IMR-90 (cell line): ENCODE measurements at regions not wholly inside any gene's neighbourhood (a gene's known extent, or its start where the extent isn't known, plus 50 kb on each side); places are given as distances from the start of the nearest gene placed in this dataset.

Experiments used
- ATAC-seq: fragments of 200-7000 bp; cut with Tn5 transposase; 2 replicates; pipeline ENCODE4 v1.9.1; 2020; ENCODE audit warnings: low read depth, mild to moderate bottlenecking, moderate library complexity
- BruUV-seq: library from RNA; stranded (reverse); fragments of 400-500 nt; replicated peaks from 2 replicates; lab custom pipeline; 2021; lab: Mats Ljungman, UMichigan
- CTCF ChIA-PET: fragments of 300-600 bp; formaldehyde crosslinking; extraction: SDS; loops from one replicate; lab custom pipeline; 2021; ENCODE audit warnings: antibody characterized with exemption; lab: Yijun Ruan, JAX
- POLR2A ChIA-PET: fragments of 300-600 bp; sonication (Branson Sonifier 250); formaldehyde crosslinking; loops from one replicate; lab custom pipeline; 2022; ENCODE audit warnings: antibody characterized with exemption; ENCODE audit not compliant: unreplicated experiment; lab: Charles Lee
- DNase-seq: peaks from one replicate; pipeline ENCODE4 v3.0.0; 2013
- H2AFZ ChIP-seq: replicated peaks from 2 replicates; pipeline ENCODE3; 2013; ENCODE audit warnings: low read length, mild to moderate bottlenecking; ENCODE audit not compliant: poor library complexity
- H2AK5ac ChIP-seq: 2 replicates; pipeline ENCODE4 v1.6.1; 2013; ENCODE audit warnings: low read depth, low read length, inconsistent platforms
- H2AK9ac ChIP-seq: replicated peaks from 2 replicates; pipeline ENCODE3; 2013; ENCODE audit warnings: mild to moderate bottlenecking, low read depth, low read length, moderate library complexity; ENCODE audit not compliant: poor library complexity
- H2BK120ac ChIP-seq: 2 replicates; pipeline ENCODE4 v1.6.1; 2013; ENCODE audit warnings: low read depth, low read length, inconsistent platforms
- H2BK15ac ChIP-seq: 3 replicates; pipeline ENCODE4 v1.6.1; 2013; ENCODE audit warnings: low read depth, low read length, inconsistent platforms
- H2BK20ac ChIP-seq: 2 replicates; pipeline ENCODE4 v1.6.1; 2013; ENCODE audit warnings: low read depth, mild to moderate bottlenecking, inconsistent platforms, low read length, moderate library complexity
- H2BK5ac ChIP-seq: 2 replicates; pipeline ENCODE4 v1.6.1; 2013; ENCODE audit warnings: mild to moderate bottlenecking, low read depth, low read length, inconsistent platforms; ENCODE audit not compliant: poor library complexity, severe bottlenecking
- H3K14ac ChIP-seq: replicated peaks from 2 replicates; pipeline ENCODE4 v1.6.1; 2013; ENCODE audit warnings: low read depth, low read length, inconsistent platforms
- H3K18ac ChIP-seq: 2 replicates; pipeline ENCODE4 v1.6.1; 2013; ENCODE audit warnings: low read depth, low read length, control low read depth
- H3K23ac ChIP-seq: 2 replicates; pipeline ENCODE4 v1.6.1; 2013; ENCODE audit warnings: low read depth, low read length, inconsistent platforms
- H3K27ac ChIP-seq: 2 replicates; pipeline ENCODE4 v1.5.1; 2013; ENCODE audit warnings: mild to moderate bottlenecking, control low read depth, low read length; ENCODE audit not compliant: insufficient read depth
- H3K27me3 ChIP-seq: 2 replicates; pipeline ENCODE4 v1.6.1; 2013; ENCODE audit warnings: low read length; ENCODE audit not compliant: control insufficient read depth, insufficient read depth
- H3K36me3 ChIP-seq: 2 replicates; pipeline ENCODE4 v1.6.1; 2013; ENCODE audit warnings: low read length, mixed read lengths; ENCODE audit not compliant: control insufficient read depth, insufficient read depth
- H3K4ac ChIP-seq: 2 replicates; pipeline ENCODE4 v1.6.1; 2013; ENCODE audit warnings: low read depth, low read length, inconsistent platforms
- H3K4me1 ChIP-seq: 2 replicates; pipeline ENCODE4 v1.6.1; 2013; ENCODE audit warnings: low read length, mixed read lengths; ENCODE audit not compliant: control insufficient read depth, insufficient read depth
- H3K4me2 ChIP-seq: 2 replicates; pipeline ENCODE4 v1.6.1; 2013; ENCODE audit warnings: low read depth, mild to moderate bottlenecking, control low read depth, low read length, moderate library complexity
- H3K4me3 ChIP-seq: 2 replicates; pipeline ENCODE4 v1.5.1; 2013; ENCODE audit warnings: low read depth, mild to moderate bottlenecking, control low read depth, low read length, moderate library complexity; ENCODE audit not compliant: insufficient read depth
- H3K56ac ChIP-seq: 2 replicates; pipeline ENCODE4 v1.6.1; 2013; ENCODE audit warnings: low read length, inconsistent platforms; ENCODE audit not compliant: insufficient read depth; ENCODE audit errors: extremely low read depth
- H3K79me1 ChIP-seq, 2 experiments: 2 replicates each; pipeline ENCODE4 v1.6.1; 2013; ENCODE audit warnings: low read length in 2 of 2, inconsistent platforms in 1 of 2, low read depth in 1 of 2
- H3K9ac ChIP-seq: 2 replicates; pipeline ENCODE4 v1.6.1; 2013; ENCODE audit warnings: low read depth, low read length, control low read depth
- H3K9me1 ChIP-seq: 2 replicates; pipeline ENCODE4 v1.6.1; 2013; ENCODE audit warnings: low read length, inconsistent platforms; ENCODE audit not compliant: insufficient read depth
- H3K9me3 ChIP-seq: 2 replicates; pipeline ENCODE4 v1.6.1; 2013; ENCODE audit warnings: low read length; ENCODE audit not compliant: control insufficient read depth, insufficient read depth
- H4K20me1 ChIP-seq: 2 replicates; pipeline ENCODE4 v1.6.1; 2013; ENCODE audit warnings: low read length, inconsistent platforms; ENCODE audit not compliant: insufficient read depth
- H4K5ac ChIP-seq: 2 replicates; pipeline ENCODE4 v1.6.1; 2013; ENCODE audit warnings: mild to moderate bottlenecking, low read depth, low read length, control low read depth
- H4K8ac ChIP-seq, 2 experiments: 2 replicates each; pipeline ENCODE4 v1.6.1; 2013; ENCODE audit warnings: low read depth in 2 of 2, low read length in 2 of 2, control low read depth in 1 of 2, inconsistent platforms in 1 of 2
- H4K91ac ChIP-seq: 2 replicates; pipeline ENCODE4 v1.6.1; 2013; ENCODE audit warnings: low read depth, low read length, inconsistent platforms; ENCODE audit not compliant: insufficient read depth
- BHLHE40 ChIP-seq: fragments of 150-350 bp; IDR thresholded peaks from 2 replicates; pipeline ENCODE4 v1.6.1; 2016; ENCODE audit warnings: mild to moderate bottlenecking, low read depth, low read length
- CEBPB ChIP-seq: IDR thresholded peaks from 2 replicates; pipeline ENCODE4 v1.6.1; 2012; ENCODE audit warnings: low read depth, low read length, improper control_type of control experiment
- CHD1 ChIP-seq: IDR thresholded peaks from 2 replicates; pipeline ENCODE4 v1.6.1; 2012; ENCODE audit warnings: low read depth, low read length, improper control_type of control experiment
- FOS ChIP-seq: fragments of 150-350 bp; IDR thresholded peaks from 2 replicates; pipeline ENCODE4 v1.6.1; 2016; ENCODE audit warnings: low read depth, low read length
- MAFK ChIP-seq: IDR thresholded peaks from 2 replicates; pipeline ENCODE4 v1.6.1; 2012; ENCODE audit warnings: low read depth, low read length, improper control_type of control experiment
- MAZ ChIP-seq: IDR thresholded peaks from 2 replicates; pipeline ENCODE4 v1.6.1; 2012; ENCODE audit warnings: low read depth, mild to moderate bottlenecking, low read length, improper control_type of control experiment, moderate library complexity, borderline replicate concordance
- MXI1 ChIP-seq: IDR thresholded peaks from 2 replicates; pipeline ENCODE4 v1.6.1; 2012; ENCODE audit warnings: low read depth, mild to moderate bottlenecking, low read length, moderate library complexity, borderline replicate concordance
- NFE2L2 ChIP-seq: fragments of 150-350 bp; IDR thresholded peaks from 2 replicates; pipeline ENCODE4 v1.6.1; 2016; ENCODE audit warnings: low read depth, mild to moderate bottlenecking, low read length
- POLR2A ChIP-seq: IDR thresholded peaks from 2 replicates; pipeline ENCODE4 v1.6.1; 2012; ENCODE audit warnings: mild to moderate bottlenecking, low read depth, low read length
- RAD21 ChIP-seq: IDR thresholded peaks from 2 replicates; pipeline ENCODE4 v1.6.1; 2012; ENCODE audit warnings: low read length, improper control_type of control experiment
- RCOR1 ChIP-seq: IDR thresholded peaks from 2 replicates; pipeline ENCODE4 v1.6.1; 2012; ENCODE audit warnings: mild to moderate bottlenecking, low read length, improper control_type of control experiment; ENCODE audit not compliant: insufficient replicate concordance
- RFX5 ChIP-seq: IDR thresholded peaks from 2 replicates; pipeline ENCODE4 v1.8.0; 2012; ENCODE audit warnings: low read depth, mild to moderate bottlenecking, low read length, moderate library complexity
- SMC3 ChIP-seq: fragments of 150-350 bp; IDR thresholded peaks from 2 replicates; pipeline ENCODE4 v1.6.1; 2016; ENCODE audit warnings: low read depth, mild to moderate bottlenecking, antibody characterized with exemption, low read length, moderate library complexity
- WGBS, 2 experiments: methylation state at CpG; one replicate each; pipeline versions ENCODE4 v1.1.5 to v1.1.7; 2013; ENCODE audit warnings: missing lambda C conversion rate in 2 of 2; ENCODE audit not compliant: insufficient read length in 1 of 2; ENCODE audit errors: extremely low coverage in 2 of 2; 5-methylcytosine and 5-hydroxymethylcytosine counted together
- dilution Hi-C: fragments of 300-500 bp; cut with HindIII; formaldehyde crosslinking; loops from one replicate; pipeline ENCODE4 v1.14.3; 2018; ENCODE audit warnings: low sequenced_read_pairs; ENCODE audit not compliant: unreplicated experiment
- in situ Hi-C: fragments of 300-500 bp; cut with MboI; formaldehyde crosslinking; loops from 3 replicates; pipeline ENCODE4 v1.14.3; 2019; ENCODE audit warnings: low sequenced_read_pairs, inconsistent platforms, mixed read lengths
- intact Hi-C: fragments of 100-400 bp; cut with micrococcal nuclease; formaldehyde crosslinking; loops from 2 replicates; pipeline ENCODE4 v1.10.0; 2022
- TF ChIP-seq, protein P1 (sequence below): fragments of 150-350 bp; IDR thresholded peaks from 2 replicates; pipeline ENCODE4 v1.6.1; 2017; ENCODE audit warnings: mild to moderate bottlenecking, antibody characterized with exemption, low read length, low read depth
- TF ChIP-seq, protein P2 (sequence below): conservative IDR thresholded peaks from 2 replicates; pipeline ENCODE4 v1.5.1; 2012; ENCODE audit warnings: mild to moderate bottlenecking, low read depth, low read length, improper control_type of control experiment
- TF ChIP-seq, protein P3 (sequence below): fragments of 150-350 bp; IDR thresholded peaks from 2 replicates; pipeline ENCODE4 v1.6.1; 2016; ENCODE audit warnings: low read depth, mild to moderate bottlenecking, low read length, moderate library complexity, borderline replicate concordance

- CTCF ChIA-PET, result no interaction called here
- TF ChIP-seq NFE2L2 (no peak), SMC3 (no peak), BHLHE40 (no peak), POLR2A (no peak), RAD21 (no peak), MXI1 (no peak), RFX5 (no peak), FOS (no peak), CHD1 (no peak), CEBPB (no peak), MAFK (no peak), RCOR1 (no peak), MAZ (no peak)
- TF ChIP-seq, protein P1, sequence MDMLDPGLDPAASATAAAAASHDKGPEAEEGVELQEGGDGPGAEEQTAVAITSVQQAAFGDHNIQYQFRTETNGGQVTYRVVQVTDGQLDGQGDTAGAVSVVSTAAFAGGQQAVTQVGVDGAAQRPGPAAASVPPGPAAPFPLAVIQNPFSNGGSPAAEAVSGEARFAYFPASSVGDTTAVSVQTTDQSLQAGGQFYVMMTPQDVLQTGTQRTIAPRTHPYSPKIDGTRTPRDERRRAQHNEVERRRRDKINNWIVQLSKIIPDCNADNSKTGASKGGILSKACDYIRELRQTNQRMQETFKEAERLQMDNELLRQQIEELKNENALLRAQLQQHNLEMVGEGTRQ, result no peak
- TF ChIP-seq, protein P2, sequence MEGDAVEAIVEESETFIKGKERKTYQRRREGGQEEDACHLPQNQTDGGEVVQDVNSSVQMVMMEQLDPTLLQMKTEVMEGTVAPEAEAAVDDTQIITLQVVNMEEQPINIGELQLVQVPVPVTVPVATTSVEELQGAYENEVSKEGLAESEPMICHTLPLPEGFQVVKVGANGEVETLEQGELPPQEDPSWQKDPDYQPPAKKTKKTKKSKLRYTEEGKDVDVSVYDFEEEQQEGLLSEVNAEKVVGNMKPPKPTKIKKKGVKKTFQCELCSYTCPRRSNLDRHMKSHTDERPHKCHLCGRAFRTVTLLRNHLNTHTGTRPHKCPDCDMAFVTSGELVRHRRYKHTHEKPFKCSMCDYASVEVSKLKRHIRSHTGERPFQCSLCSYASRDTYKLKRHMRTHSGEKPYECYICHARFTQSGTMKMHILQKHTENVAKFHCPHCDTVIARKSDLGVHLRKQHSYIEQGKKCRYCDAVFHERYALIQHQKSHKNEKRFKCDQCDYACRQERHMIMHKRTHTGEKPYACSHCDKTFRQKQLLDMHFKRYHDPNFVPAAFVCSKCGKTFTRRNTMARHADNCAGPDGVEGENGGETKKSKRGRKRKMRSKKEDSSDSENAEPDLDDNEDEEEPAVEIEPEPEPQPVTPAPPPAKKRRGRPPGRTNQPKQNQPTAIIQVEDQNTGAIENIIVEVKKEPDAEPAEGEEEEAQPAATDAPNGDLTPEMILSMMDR, result no peak
- TF ChIP-seq, protein P3, sequence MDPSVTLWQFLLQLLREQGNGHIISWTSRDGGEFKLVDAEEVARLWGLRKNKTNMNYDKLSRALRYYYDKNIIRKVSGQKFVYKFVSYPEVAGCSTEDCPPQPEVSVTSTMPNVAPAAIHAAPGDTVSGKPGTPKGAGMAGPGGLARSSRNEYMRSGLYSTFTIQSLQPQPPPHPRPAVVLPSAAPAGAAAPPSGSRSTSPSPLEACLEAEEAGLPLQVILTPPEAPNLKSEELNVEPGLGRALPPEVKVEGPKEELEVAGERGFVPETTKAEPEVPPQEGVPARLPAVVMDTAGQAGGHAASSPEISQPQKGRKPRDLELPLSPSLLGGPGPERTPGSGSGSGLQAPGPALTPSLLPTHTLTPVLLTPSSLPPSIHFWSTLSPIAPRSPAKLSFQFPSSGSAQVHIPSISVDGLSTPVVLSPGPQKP, result no peak
- Histone ChIP-seq H2BK15ac (no peak overlapping the region), H3K9me1 (no peaks in the 10 kb centered on the region), H3K4me3 (no peak overlapping the region), H2AFZ (no peak overlapping the region), H2BK20ac (no peak overlapping the region), H3K27me3 (no peaks in the 10 kb centered on the region), H2AK9ac (no peak overlapping the region), H4K8ac (no peak overlapping the region), H2BK5ac (no peak overlapping the region), H3K56ac (no peak overlapping the region), H3K4me1 (peaks cover 2% of the 10 kb centered on the region; the same call in 1 of the 2 replicates), H3K18ac (no peak overlapping the region), H3K4me2 (no peak overlapping the region), H4K20me1 (no peaks in the 10 kb centered on the region), H3K4ac (no peak overlapping the region), H3K27ac (no peak overlapping the region), H4K91ac (no peak overlapping the region), H3K79me1 (no peaks in the 10 kb centered on the region), H4K5ac (no peak overlapping the region), H3K14ac (no peak overlapping the region), H2BK120ac (no peak overlapping the region), H3K9me3 (no peaks in the 10 kb centered on the region), H2AK5ac (no peak overlapping the region), H3K36me3 (no peaks in the 10 kb centered on the region), H3K23ac (no peak overlapping the region), H3K9ac (no peak overlapping the region)
- POLR2A ChIA-PET, result no interaction called here
- DNase-seq (no peak), ATAC-seq (no peak)
- no TSS peak for BruUV-seq
- in situ Hi-C loops (no loop called here), intact Hi-C loops (no loop called here), dilution Hi-C loops (no loop called here)
- WGBS, 2 experiments, result no CpG with 5 or more reads among the region's 2 CpGs
Observed at GRCh38 chr3:155014953-155015352, 65.2 kb upstream of the MME start.
